GM13977 (cell line): ENCODE measurements at regions not wholly inside any gene's neighbourhood (a gene's known extent, or its start where the extent isn't known, plus 50 kb on each side); places are given as distances from the start of the nearest gene placed in this dataset.

Source experiments
- DNase-seq: peaks from one replicate; pipeline ENCODE4 v3.0.0; 2012; ENCODE audit warnings: low spot score
- CTCF ChIP-seq: IDR thresholded peaks from 2 replicates; pipeline ENCODE4 v1.5.1; 2012; ENCODE audit warnings: mild to moderate bottlenecking, control low read depth; ENCODE audit not compliant: insufficient read depth; ENCODE audit errors: extremely low read depth, missing control alignments
- in situ Hi-C: fragments of 300-500 bp; cut with MboI; formaldehyde crosslinking; loops from one replicate; pipeline ENCODE4 v1.12.0; 2022; ENCODE audit warnings: low sequenced_read_pairs, low pct_unique_long_range_greater_than_20kb, mixed read lengths, inconsistent platforms; ENCODE audit not compliant: unreplicated experiment

- TF ChIP-seq CTCF, result no peak
- in situ Hi-C loops, result no loop called here
- DNase-seq, result no peak
Measured at GRCh38 chr12:94020335-94020734, 128.0 kb upstream of the PLXNC1 start.

- TF ChIP-seq CTCF, result no peak
- in situ Hi-C loops, result no loop called here
- no peak for DNase-seq
Measured at GRCh38 chr12:94023879-94024278, 124.5 kb upstream of the PLXNC1 start.

- no peak for DNase-seq
- in situ Hi-C loops, result no loop called here
- TF ChIP-seq CTCF, result no peak
Measured at GRCh38 chr12:94025068-94025467, 123.3 kb upstream of the PLXNC1 start.

- TF ChIP-seq CTCF, result no peak
- in situ Hi-C loops, result no loop called here
- no peak for DNase-seq
Measured at GRCh38 chr12:94025756-94026155, 122.6 kb upstream of the PLXNC1 start.

- TF ChIP-seq CTCF, result no peak
- in situ Hi-C loops, result no loop called here
Measured at GRCh38 chr12:94026596-94026995, 121.8 kb upstream of the PLXNC1 start.

GRCh38 chr12:94027561-94027960, 120.8 kb upstream of the PLXNC1 start:
- DNase-seq, result no peak
- TF ChIP-seq CTCF, result no peak
- in situ Hi-C loops, result no loop called here

More at GRCh38 chr12:94026596-94026995, 121.8 kb upstream of the PLXNC1 start:
- DNase-seq, result no peak

GRCh38 chr12:94031763-94032162, 116.6 kb upstream of the PLXNC1 start:
- TF ChIP-seq CTCF, result no peak
- in situ Hi-C loops, result no loop called here
- DNase-seq, result no peak
